ENCODE measurements at regions not wholly inside any gene's neighbourhood (a gene's known extent, or its start where the extent isn't known, plus 50 kb on each side); places are given as distances from the start of the nearest gene placed in this dataset.

DNA sequence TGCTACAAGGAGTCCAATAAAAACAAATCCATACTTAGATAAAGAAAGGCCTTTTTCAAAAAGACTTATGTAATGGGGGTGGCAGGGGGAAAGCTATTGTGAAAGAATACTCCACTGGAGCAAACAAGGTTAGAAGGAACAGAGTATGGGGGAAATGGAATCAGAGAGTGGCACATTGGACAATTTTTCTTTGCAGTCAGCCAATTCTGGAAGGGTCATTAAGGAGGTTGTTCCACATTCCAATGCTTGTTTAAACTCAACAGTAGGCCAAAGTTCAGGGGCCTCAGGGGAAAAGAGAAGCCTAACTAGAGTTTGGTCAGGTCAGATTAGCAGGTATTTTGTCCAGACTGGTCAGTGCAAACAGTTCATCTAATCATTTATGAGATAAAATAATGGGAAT lies 105.2 kb upstream of the RESF1 start:
- H3K4me1 ChIP-seq (replicated peaks), result no peaks in the 10 kb centered on the region
- H3K4me3 ChIP-seq, result no peak overlapping the region
- no peak overlapping the region for H3K27ac ChIP-seq
- intact Hi-C loops (cut with DNase I), result no loop called here
- TF ChIP-seq POLR2A (IDR thresholded peaks at IDR 0.05), result no peak
- TF ChIP-seq POLR2AphosphoS5 (IDR thresholded peaks at IDR 0.05), result no peak
- TF ChIP-seq, protein P1, sequence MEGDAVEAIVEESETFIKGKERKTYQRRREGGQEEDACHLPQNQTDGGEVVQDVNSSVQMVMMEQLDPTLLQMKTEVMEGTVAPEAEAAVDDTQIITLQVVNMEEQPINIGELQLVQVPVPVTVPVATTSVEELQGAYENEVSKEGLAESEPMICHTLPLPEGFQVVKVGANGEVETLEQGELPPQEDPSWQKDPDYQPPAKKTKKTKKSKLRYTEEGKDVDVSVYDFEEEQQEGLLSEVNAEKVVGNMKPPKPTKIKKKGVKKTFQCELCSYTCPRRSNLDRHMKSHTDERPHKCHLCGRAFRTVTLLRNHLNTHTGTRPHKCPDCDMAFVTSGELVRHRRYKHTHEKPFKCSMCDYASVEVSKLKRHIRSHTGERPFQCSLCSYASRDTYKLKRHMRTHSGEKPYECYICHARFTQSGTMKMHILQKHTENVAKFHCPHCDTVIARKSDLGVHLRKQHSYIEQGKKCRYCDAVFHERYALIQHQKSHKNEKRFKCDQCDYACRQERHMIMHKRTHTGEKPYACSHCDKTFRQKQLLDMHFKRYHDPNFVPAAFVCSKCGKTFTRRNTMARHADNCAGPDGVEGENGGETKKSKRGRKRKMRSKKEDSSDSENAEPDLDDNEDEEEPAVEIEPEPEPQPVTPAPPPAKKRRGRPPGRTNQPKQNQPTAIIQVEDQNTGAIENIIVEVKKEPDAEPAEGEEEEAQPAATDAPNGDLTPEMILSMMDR (IDR thresholded peaks at IDR 0.05), result no peak
- no peak for DNase-seq (ENCODE audit: low spot score)
- H3K9me3 ChIP-seq, result no peaks in the 10 kb centered on the region
- H3K36me3 ChIP-seq, result no peaks in the 10 kb centered on the region
- H3K27me3 ChIP-seq (replicated peaks; ENCODE audit: insufficient read depth), result no peaks in the 10 kb centered on the region

DNA sequence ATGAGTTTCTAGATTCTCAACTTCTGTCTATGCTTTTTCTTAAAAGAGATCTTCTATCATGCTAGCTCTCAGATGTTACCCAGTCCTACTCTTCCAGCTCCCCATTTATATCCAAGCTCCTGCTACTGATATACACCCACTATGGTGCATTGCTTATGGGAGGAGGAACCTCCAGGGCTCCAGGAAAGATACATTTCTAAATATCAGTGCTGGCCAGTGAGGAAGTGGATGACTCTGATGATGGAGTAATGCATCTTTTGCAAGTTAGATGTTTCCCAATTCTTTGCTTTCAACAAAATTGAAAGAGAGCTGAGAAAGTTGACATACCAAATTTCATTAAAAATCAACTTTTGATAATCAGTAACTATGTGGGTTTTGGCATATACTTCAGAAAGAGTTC lies 105.7 kb upstream of the RESF1 start:
- TF ChIP-seq, protein P1 (IDR thresholded peaks at IDR 0.05), result no peak
- no peak for TF ChIP-seq POLR2A (IDR thresholded peaks at IDR 0.05)
- TF ChIP-seq POLR2AphosphoS5 (IDR thresholded peaks at IDR 0.05), result no peak
- no peak for DNase-seq (ENCODE audit: low spot score)
- H3K27ac ChIP-seq, result no peak overlapping the region
- no peaks in the 10 kb centered on the region for H3K27me3 ChIP-seq (replicated peaks; ENCODE audit: insufficient read depth)
- H3K36me3 ChIP-seq, result no peaks in the 10 kb centered on the region
- H3K4me1 ChIP-seq (replicated peaks), result no peaks in the 10 kb centered on the region
- intact Hi-C loops (cut with DNase I), result no loop called here
- no peaks in the 10 kb centered on the region for H3K9me3 ChIP-seq
- no peak overlapping the region for H3K4me3 ChIP-seq

GRCh38 chr12:31850268-31850667 lies 108.9 kb upstream of the RESF1 start:
- WGBS, result 61% methylated on average over 3 of the region's 3 CpGs
- Histone ChIP-seq H3K27me3 (replicated peaks; ENCODE audit: insufficient read depth) (no peaks in the 10 kb centered on the region), H3K4me1 (replicated peaks) (no peaks in the 10 kb centered on the region), H3K36me3 (no peaks in the 10 kb centered on the region), H3K9me3 (no peaks in the 10 kb centered on the region), H3K27ac (no peak overlapping the region), H3K4me3 (no peak overlapping the region)
- DNase-seq (ENCODE audit: low spot score), result no peak
- no peak for TF ChIP-seq POLR2A (IDR thresholded peaks at IDR 0.05)
- TF ChIP-seq POLR2AphosphoS5 (IDR thresholded peaks at IDR 0.05), result no peak
- TF ChIP-seq, protein P1 (IDR thresholded peaks at IDR 0.05), result no peak
- intact Hi-C loops (cut with DNase I), result no loop called here

DNA sequence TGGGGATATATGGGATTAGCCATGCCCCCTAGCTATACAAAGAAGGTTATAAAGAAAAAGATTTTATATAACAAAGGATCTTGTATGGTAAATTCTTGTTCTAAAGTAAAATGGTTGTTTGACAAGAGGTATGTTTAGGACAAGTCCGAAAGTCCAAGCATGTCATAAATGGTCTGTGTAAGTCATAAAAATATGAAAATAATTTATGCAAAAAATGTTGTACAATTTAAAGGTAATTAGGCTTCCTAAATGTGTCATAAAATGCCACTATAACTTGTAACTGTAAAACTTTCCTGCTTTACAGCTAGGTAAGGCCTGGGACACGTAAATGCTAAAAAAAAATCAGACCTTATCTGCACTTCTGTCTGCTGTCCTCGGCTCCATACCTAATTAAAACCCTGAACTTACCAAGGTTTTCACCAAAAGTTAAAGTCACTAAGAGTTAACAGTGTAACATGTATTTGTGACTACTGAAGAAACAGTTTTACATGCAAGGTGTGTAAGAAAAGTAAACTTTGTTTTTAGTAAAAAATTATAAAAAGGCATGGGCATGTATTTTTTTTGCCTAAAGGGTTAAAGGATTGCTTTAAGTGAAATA lies 110.0 kb upstream of the RESF1 start:
- no peaks in the 10 kb centered on the region for H3K9me3 ChIP-seq
- intact Hi-C loops (cut with DNase I), result no loop called here
- no peaks in the 10 kb centered on the region for H3K27me3 ChIP-seq (replicated peaks; ENCODE audit: insufficient read depth)
- WGBS, result 79% methylated on average over 3 of the region's 3 CpGs
- no peak overlapping the region for H3K4me3 ChIP-seq
- DNase-seq (ENCODE audit: low spot score), result no peak
- H3K4me1 ChIP-seq (replicated peaks), result no peaks in the 10 kb centered on the region
- no peak overlapping the region for H3K27ac ChIP-seq
- no peaks in the 10 kb centered on the region for H3K36me3 ChIP-seq
- TF ChIP-seq POLR2AphosphoS5 (IDR thresholded peaks at IDR 0.05) (no peak), POLR2A (IDR thresholded peaks at IDR 0.05) (no peak)
- TF ChIP-seq, protein P1 (IDR thresholded peaks at IDR 0.05), result no peak

DNA sequence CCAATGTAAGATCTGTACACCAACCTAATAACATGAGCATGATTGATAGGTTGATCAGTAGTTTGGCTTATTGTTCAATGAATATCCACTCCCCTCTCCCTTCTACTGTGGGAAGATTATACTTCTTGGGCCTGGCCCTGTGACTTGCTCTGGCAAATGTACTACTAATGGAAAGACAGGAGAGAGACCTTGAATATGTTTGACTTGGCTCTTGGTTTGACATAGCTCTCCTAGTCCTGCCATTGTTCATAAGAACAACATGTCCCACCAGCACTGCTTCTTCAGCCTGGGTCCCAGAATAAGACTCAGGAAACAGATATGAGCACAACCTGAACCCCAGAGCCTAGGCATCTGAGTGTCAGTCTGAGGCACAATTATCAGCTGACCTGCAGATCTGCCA lies 112.8 kb upstream of the RESF1 start:
- Histone ChIP-seq H3K27me3 (replicated peaks; ENCODE audit: insufficient read depth) (no peaks in the 10 kb centered on the region), H3K4me3 (no peak overlapping the region), H3K36me3 (no peaks in the 10 kb centered on the region), H3K4me1 (replicated peaks) (no peaks in the 10 kb centered on the region), H3K27ac (no peak overlapping the region), H3K9me3 (no peaks in the 10 kb centered on the region)
- TF ChIP-seq POLR2A (IDR thresholded peaks at IDR 0.05) (no peak), POLR2AphosphoS5 (IDR thresholded peaks at IDR 0.05) (no peak)
- TF ChIP-seq, protein P1 (IDR thresholded peaks at IDR 0.05), result no peak
- no peak for DNase-seq (ENCODE audit: low spot score)
- intact Hi-C loops (cut with DNase I), result no loop called here

Data from prostate gland (tissue), 2 donors.